SK-N-SH treated with all-trans-retinoic acid at 6 μM for 48 hours (cell line): ENCODE measurements at regions not wholly inside any gene's neighbourhood (a gene's known extent, or its start where the extent isn't known, plus 50 kb on each side); places are given as distances from the start of the nearest gene placed in this dataset.

Source experiments
- ATAC-seq: fragments of 200-7000 bp; cut with Tn5 transposase; 3 replicates; pipeline ENCODE4 v1.9.1; 2020; ENCODE audit warnings: mild to moderate bottlenecking, moderate library complexity
- BACH2 ChIP-seq: fragments of 250-450 bp; sonication (Bioruptor Pico); IDR thresholded peaks from 2 replicates; pipeline ENCODE4 v1.9.0; 2021; ENCODE audit warnings: mild to moderate bottlenecking, borderline replicate concordance
- CSDC2 ChIP-seq: fragments of 250-450 bp; sonication (Bioruptor Pico); IDR thresholded peaks from 2 replicates; pipeline ENCODE4 v1.5.0; 2020; ENCODE audit warnings: mild to moderate bottlenecking, moderate library complexity
- CSRNP3 ChIP-seq: fragments of 250-450 bp; sonication (Bioruptor Pico); IDR thresholded peaks from 2 replicates; pipeline ENCODE4 v1.5.1; 2021; ENCODE audit warnings: mild to moderate bottlenecking, moderate library complexity
- ESRRG ChIP-seq: fragments of 250-450 bp; sonication (Bioruptor Pico); IDR thresholded peaks from 2 replicates; pipeline ENCODE4 v1.6.1; 2021; ENCODE audit warnings: mild to moderate bottlenecking
- GLIS3 ChIP-seq: fragments of 250-450 bp; sonication (Bioruptor Pico); IDR thresholded peaks from 2 replicates; pipeline ENCODE4 v1.5.0; 2020; ENCODE audit warnings: mild to moderate bottlenecking, moderate library complexity
- ISL1 ChIP-seq: fragments of 250-450 bp; sonication (Bioruptor Pico); IDR thresholded peaks from 2 replicates; pipeline ENCODE4 v2.1.2; 2022; ENCODE audit warnings: mild to moderate bottlenecking, moderate library complexity
- OSR1 ChIP-seq: fragments of 250-450 bp; sonication (Bioruptor Pico); IDR thresholded peaks from 2 replicates; pipeline ENCODE4 v1.8.0; 2022; ENCODE audit warnings: moderate library complexity, mild to moderate bottlenecking, inconsistent platforms
- POU6F1 ChIP-seq: fragments of 250-450 bp; sonication (Bioruptor Pico); IDR thresholded peaks from 2 replicates; pipeline ENCODE4 v1.8.0; 2021; ENCODE audit warnings: low read depth, mild to moderate bottlenecking, moderate library complexity, borderline replicate concordance
- SNAI2 ChIP-seq: fragments of 250-450 bp; sonication (Bioruptor Pico); IDR thresholded peaks from 2 replicates; pipeline ENCODE4 v1.5.0; 2020; ENCODE audit warnings: mild to moderate bottlenecking, moderate library complexity
- TCF4 ChIP-seq: fragments of 250-450 bp; sonication (Bioruptor Pico); IDR thresholded peaks from 2 replicates; pipeline ENCODE4 v1.8.0; 2021; ENCODE audit warnings: mild to moderate bottlenecking, moderate library complexity, borderline replicate concordance
- TOX ChIP-seq: fragments of 250-450 bp; sonication (Bioruptor Pico); IDR thresholded peaks from 2 replicates; pipeline ENCODE4 v1.8.0; 2021; ENCODE audit warnings: mild to moderate bottlenecking, moderate library complexity, borderline replicate concordance
- ZFP30 ChIP-seq: fragments of 450-650 bp; formaldehyde crosslinking; IDR thresholded peaks from 2 replicates; pipeline ENCODE4 v1.5.0; 2022; ENCODE audit warnings: mild to moderate bottlenecking, moderate library complexity
- ZNF565 ChIP-seq: fragments of 450-650 bp; formaldehyde crosslinking; conservative IDR thresholded peaks from 2 replicates; pipeline ENCODE4 v1.5.0; 2020; ENCODE audit warnings: low read depth, mild to moderate bottlenecking, moderate library complexity
- ZNF70 ChIP-seq: fragments of 450-650 bp; formaldehyde crosslinking; IDR thresholded peaks from 2 replicates; pipeline ENCODE4 v1.5.0; 2020; ENCODE audit warnings: mild to moderate bottlenecking, moderate library complexity
- ZNF8 ChIP-seq: fragments of 450-650 bp; formaldehyde crosslinking; IDR thresholded peaks from 2 replicates; pipeline ENCODE4 v1.5.0; 2020; ENCODE audit warnings: mild to moderate bottlenecking, moderate library complexity
- TF ChIP-seq, protein P1 (sequence below): fragments of 250-450 bp; sonication (Bioruptor Pico); IDR thresholded peaks from 2 replicates; pipeline ENCODE4 v1.5.0; 2020; ENCODE audit warnings: mild to moderate bottlenecking, moderate library complexity
- TF ChIP-seq, protein P2 (sequence below): fragments of 250-450 bp; sonication (Bioruptor Pico); IDR thresholded peaks from 2 replicates; pipeline ENCODE4 v1.8.0; 2020; ENCODE audit warnings: mild to moderate bottlenecking, moderate library complexity, borderline replicate concordance
- TF ChIP-seq, protein P3 (sequence below): fragments of 250-450 bp; sonication (Bioruptor Pico); IDR thresholded peaks from 2 replicates; pipeline ENCODE4 v1.5.1; 2020; ENCODE audit warnings: low read depth, mild to moderate bottlenecking, moderate library complexity

DNA sequence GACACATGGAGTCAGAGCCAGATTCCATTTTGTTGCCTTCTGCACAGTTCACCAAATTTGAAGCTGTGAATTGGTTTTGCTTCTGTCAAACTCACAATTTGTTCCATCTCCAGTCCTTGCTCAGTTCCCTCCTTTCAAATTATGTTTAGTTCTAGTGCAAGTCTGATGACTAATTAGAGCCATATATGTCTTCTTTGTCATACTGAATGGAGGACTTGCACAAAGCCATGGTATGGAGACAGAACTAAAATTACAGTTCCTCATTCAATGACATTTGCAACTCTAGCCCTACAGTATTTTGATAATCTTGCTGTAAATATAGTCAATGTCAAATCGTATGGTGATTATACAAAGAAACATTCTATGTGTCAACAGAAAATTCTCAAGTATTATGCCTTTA lies 936.9 kb upstream of the CELF4 start:
- no peak for ATAC-seq
- TF ChIP-seq ISL1 (CRISPR knock-in tag) = no peak

DNA sequence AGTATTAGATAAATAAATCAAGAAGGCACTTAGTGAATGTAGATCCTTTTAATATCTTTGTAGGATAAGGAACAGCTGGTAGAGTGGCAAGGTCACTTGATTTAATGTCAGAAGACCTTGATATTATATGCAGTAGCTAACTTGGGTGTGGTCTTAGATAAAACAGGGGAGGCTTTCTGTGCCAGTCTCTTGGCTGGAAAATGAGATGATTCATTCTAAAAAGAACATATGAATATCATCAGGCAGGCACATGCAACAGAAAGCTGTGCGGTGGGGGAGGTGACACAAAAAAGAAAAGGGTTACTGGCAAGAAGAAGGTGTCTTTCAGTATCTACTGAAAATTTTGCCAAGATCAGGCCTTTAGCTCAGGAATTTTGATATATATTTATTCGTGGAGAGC lies 931.7 kb upstream of the CELF4 start:
- ATAC-seq = no peak
- TF ChIP-seq, protein P1, sequence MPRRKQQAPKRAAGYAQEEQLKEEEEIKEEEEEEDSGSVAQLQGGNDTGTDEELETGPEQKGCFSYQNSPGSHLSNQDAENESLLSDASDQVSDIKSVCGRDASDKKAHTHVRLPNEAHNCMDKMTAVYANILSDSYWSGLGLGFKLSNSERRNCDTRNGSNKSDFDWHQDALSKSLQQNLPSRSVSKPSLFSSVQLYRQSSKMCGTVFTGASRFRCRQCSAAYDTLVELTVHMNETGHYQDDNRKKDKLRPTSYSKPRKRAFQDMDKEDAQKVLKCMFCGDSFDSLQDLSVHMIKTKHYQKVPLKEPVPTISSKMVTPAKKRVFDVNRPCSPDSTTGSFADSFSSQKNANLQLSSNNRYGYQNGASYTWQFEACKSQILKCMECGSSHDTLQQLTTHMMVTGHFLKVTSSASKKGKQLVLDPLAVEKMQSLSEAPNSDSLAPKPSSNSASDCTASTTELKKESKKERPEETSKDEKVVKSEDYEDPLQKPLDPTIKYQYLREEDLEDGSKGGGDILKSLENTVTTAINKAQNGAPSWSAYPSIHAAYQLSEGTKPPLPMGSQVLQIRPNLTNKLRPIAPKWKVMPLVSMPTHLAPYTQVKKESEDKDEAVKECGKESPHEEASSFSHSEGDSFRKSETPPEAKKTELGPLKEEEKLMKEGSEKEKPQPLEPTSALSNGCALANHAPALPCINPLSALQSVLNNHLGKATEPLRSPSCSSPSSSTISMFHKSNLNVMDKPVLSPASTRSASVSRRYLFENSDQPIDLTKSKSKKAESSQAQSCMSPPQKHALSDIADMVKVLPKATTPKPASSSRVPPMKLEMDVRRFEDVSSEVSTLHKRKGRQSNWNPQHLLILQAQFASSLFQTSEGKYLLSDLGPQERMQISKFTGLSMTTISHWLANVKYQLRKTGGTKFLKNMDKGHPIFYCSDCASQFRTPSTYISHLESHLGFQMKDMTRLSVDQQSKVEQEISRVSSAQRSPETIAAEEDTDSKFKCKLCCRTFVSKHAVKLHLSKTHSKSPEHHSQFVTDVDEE (CRISPR knock-in tag) = no peak
- no peak for TF ChIP-seq SNAI2
- TF ChIP-seq CSDC2 (CRISPR knock-in tag) = no peak
- no peak for TF ChIP-seq CSRNP3
- TF ChIP-seq, protein P2, sequence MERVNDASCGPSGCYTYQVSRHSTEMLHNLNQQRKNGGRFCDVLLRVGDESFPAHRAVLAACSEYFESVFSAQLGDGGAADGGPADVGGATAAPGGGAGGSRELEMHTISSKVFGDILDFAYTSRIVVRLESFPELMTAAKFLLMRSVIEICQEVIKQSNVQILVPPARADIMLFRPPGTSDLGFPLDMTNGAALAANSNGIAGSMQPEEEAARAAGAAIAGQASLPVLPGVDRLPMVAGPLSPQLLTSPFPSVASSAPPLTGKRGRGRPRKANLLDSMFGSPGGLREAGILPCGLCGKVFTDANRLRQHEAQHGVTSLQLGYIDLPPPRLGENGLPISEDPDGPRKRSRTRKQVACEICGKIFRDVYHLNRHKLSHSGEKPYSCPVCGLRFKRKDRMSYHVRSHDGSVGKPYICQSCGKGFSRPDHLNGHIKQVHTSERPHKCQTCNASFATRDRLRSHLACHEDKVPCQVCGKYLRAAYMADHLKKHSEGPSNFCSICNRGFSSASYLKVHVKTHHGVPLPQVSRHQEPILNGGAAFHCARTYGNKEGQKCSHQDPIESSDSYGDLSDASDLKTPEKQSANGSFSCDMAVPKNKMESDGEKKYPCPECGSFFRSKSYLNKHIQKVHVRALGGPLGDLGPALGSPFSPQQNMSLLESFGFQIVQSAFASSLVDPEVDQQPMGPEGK = no peak
- TF ChIP-seq BACH2 (CRISPR knock-in tag) = no peak
- no peak for TF ChIP-seq TCF4
- no peak for TF ChIP-seq ZNF565
- TF ChIP-seq ZFP30 (CRISPR knock-in tag) = no peak
- TF ChIP-seq ESRRG (CRISPR knock-in tag) = no peak
- no peak for TF ChIP-seq TOX
- TF ChIP-seq ZNF8 = no peak
- no peak for TF ChIP-seq ZNF70 (CRISPR knock-in tag)

- no peak for ATAC-seq
- no peak for TF ChIP-seq GLIS3 (CRISPR knock-in tag)
- TF ChIP-seq, protein P3, sequence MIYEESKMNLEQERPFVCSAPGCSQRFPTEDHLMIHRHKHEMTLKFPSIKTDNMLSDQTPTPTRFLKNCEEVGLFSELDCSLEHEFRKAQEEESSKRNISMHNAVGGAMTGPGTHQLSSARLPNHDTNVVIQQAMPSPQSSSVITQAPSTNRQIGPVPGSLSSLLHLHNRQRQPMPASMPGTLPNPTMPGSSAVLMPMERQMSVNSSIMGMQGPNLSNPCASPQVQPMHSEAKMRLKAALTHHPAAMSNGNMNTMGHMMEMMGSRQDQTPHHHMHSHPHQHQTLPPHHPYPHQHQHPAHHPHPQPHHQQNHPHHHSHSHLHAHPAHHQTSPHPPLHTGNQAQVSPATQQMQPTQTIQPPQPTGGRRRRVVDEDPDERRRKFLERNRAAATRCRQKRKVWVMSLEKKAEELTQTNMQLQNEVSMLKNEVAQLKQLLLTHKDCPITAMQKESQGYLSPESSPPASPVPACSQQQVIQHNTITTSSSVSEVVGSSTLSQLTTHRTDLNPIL (CRISPR knock-in tag) = no peak
- TF ChIP-seq ESRRG (CRISPR knock-in tag) = no peak
- no peak for TF ChIP-seq ZFP30 (CRISPR knock-in tag)
- no peak for TF ChIP-seq SNAI2
- TF ChIP-seq TCF4 = no peak
These were observed 930.7 kb upstream of the CELF4 start for GRCh38 chr18:38496222-38496793.

DNA sequence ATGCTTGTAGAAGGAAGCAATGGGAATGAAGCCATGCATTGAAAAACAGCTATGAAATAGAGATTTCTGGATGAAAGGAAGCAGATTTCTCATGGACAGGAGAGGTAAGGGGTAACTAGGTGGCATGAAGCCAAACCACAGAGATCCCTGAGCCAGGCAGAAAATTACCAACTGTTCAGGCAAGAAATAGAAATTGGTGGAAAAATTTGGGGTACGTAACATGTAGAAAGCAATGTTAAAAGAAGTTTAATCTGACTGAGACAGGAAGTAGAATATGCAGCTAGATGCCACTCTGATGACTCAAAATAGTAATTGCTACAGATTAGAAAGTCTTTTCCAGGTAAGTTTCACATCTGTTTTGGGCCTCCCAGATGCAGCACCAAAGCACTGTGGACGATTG lies 928.5 kb upstream of the CELF4 start:
- TF ChIP-seq ESRRG (CRISPR knock-in tag) = no peak
- no peak for TF ChIP-seq POU6F1 (CRISPR knock-in tag)
- TF ChIP-seq TOX = no peak
- TF ChIP-seq, protein P2 = no peak
- TF ChIP-seq ISL1 (CRISPR knock-in tag) = no peak
- TF ChIP-seq OSR1 (CRISPR knock-in tag) = no peak
- TF ChIP-seq CSDC2 (CRISPR knock-in tag) = no peak
- TF ChIP-seq CSRNP3 = no peak
- TF ChIP-seq TCF4 = no peak
- TF ChIP-seq, protein P3 (CRISPR knock-in tag) = no peak
- TF ChIP-seq GLIS3 (CRISPR knock-in tag) = no peak
- ATAC-seq = no peak
